GM23338 (cell line): ENCODE measurements at regions not wholly inside any gene's neighbourhood (a gene's known extent, or its start where the extent isn't known, plus 50 kb on each side); places are given as distances from the start of the nearest gene placed in this dataset.

Experiments used
- ATAC-seq: fragments of 200-7000 bp; cut with Tn5 transposase; 3 replicates; pipeline ENCODE4 v1.9.1; 2020
- DNase-seq: peaks from one replicate; pipeline ENCODE4 v3.0.0-alpha.2; 2015; ENCODE audit warnings: low spot score
- H2AFZ ChIP-seq: fragments of 200-600 bp; sonication (generic); 2 replicates; pipeline ENCODE4 v1.8.0; 2016; ENCODE audit warnings: antibody characterized with exemption, mild to moderate bottlenecking, moderate library complexity
- H3F3A ChIP-seq: fragments of 200-600 bp; sonication (generic); replicated peaks from 2 replicates; pipeline ENCODE4 v1.8.0; 2017; ENCODE audit warnings: antibody characterized with exemption, mixed run types, low read depth
- H3K27ac ChIP-seq: fragments of 200-600 bp; sonication (generic); 2 replicates; pipeline ENCODE4 v1.6.1; 2016; ENCODE audit warnings: low read depth
- H3K27me3 ChIP-seq: fragments of 200-600 bp; sonication (generic); 2 replicates; pipeline ENCODE4 v1.8.0; 2016; ENCODE audit warnings: mild to moderate bottlenecking, mixed run types, moderate library complexity; ENCODE audit not compliant: insufficient read depth
- H3K36me3 ChIP-seq: fragments of 200-600 bp; sonication (generic); 2 replicates; pipeline ENCODE4 v1.8.0; 2016; ENCODE audit warnings: mild to moderate bottlenecking; ENCODE audit not compliant: insufficient read depth
- H3K4me1 ChIP-seq: fragments of 200-600 bp; sonication (generic); 2 replicates; pipeline ENCODE4 v1.8.0; 2016; ENCODE audit warnings: mild to moderate bottlenecking, moderate library complexity; ENCODE audit not compliant: insufficient read depth
- H3K4me2 ChIP-seq: fragments of 200-600 bp; sonication (generic); 2 replicates; pipeline ENCODE4 v1.7.1; 2017; ENCODE audit warnings: mixed run types
- H3K4me3 ChIP-seq: fragments of 200-600 bp; sonication (generic); 2 replicates; pipeline ENCODE4 v1.6.1; 2016; ENCODE audit warnings: mixed run types
- H3K79me2 ChIP-seq: fragments of 200-600 bp; sonication (generic); replicated peaks from 2 replicates; pipeline ENCODE4 v1.8.0; 2017; ENCODE audit warnings: mild to moderate bottlenecking; ENCODE audit not compliant: insufficient read depth
- H3K9me2 ChIP-seq: fragments of 200-600 bp; sonication (generic); 2 replicates; pipeline ENCODE4 v1.8.0; 2017; ENCODE audit not compliant: insufficient read depth
- H4K20me1 ChIP-seq: fragments of 200-600 bp; sonication (generic); replicated peaks from 2 replicates; pipeline ENCODE4 v1.8.0; 2017; ENCODE audit warnings: mild to moderate bottlenecking; ENCODE audit not compliant: insufficient read depth
- H3K27ac Mint-ChIP-seq: 2 replicates; pipeline ENCODE4 v1.8.0; 2020; ENCODE audit warnings: inconsistent platforms, mild to moderate bottlenecking, moderate library complexity, mixed read lengths
- H3K27me3 Mint-ChIP-seq: 3 replicates; pipeline ENCODE4 v1.8.0; 2022; ENCODE audit warnings: low read depth, mild to moderate bottlenecking, moderate library complexity, mixed read lengths, inconsistent platforms; ENCODE audit not compliant: insufficient read depth, poor library complexity
- H3K36me3 Mint-ChIP-seq: 3 replicates; pipeline ENCODE4 v1.8.0; 2021; ENCODE audit warnings: low read depth, mild to moderate bottlenecking, inconsistent platforms, moderate library complexity, mixed read lengths
- H3K4me1 Mint-ChIP-seq: 3 replicates; pipeline ENCODE4 v1.8.0; 2020; ENCODE audit warnings: mild to moderate bottlenecking, inconsistent platforms, mixed read lengths
- H3K4me3 Mint-ChIP-seq: 3 replicates; pipeline ENCODE4 v1.8.0; 2021; ENCODE audit warnings: moderate library complexity, mild to moderate bottlenecking, inconsistent platforms, mixed read lengths
- H3K9me3 Mint-ChIP-seq: 3 replicates; pipeline ENCODE4 v1.8.0; 2020; ENCODE audit warnings: moderate library complexity, mild to moderate bottlenecking, inconsistent platforms, mixed read lengths
- CREB1 ChIP-seq: fragments of 250-450 bp; sonication (Bioruptor Pico); IDR thresholded peaks from 2 replicates; pipeline ENCODE4 v1.5.0; 2020; ENCODE audit warnings: low read depth, mild to moderate bottlenecking, moderate library complexity
- EZH2 ChIP-seq: fragments of 200-600 bp; sonication (generic); IDR thresholded peaks from one replicate; pipeline ENCODE4 v1.8.0; 2017; ENCODE audit warnings: antibody characterized with exemption, mild to moderate bottlenecking, low read depth; ENCODE audit not compliant: unreplicated experiment
- EZH2phosphoT487 ChIP-seq: fragments of 200-600 bp; sonication (generic); IDR thresholded peaks from one replicate; pipeline ENCODE4 v1.8.1; 2018; ENCODE audit warnings: antibody characterized with exemption; ENCODE audit not compliant: unreplicated experiment
- JUNB ChIP-seq: IDR thresholded peaks from one replicate; pipeline ENCODE4 v1.6.1; 2016; ENCODE audit warnings: antibody characterized with exemption; ENCODE audit not compliant: unreplicated experiment
- NANOG ChIP-seq: IDR thresholded peaks from 2 replicates; pipeline ENCODE4 v1.6.1; 2016; ENCODE audit warnings: antibody characterized with exemption, borderline replicate concordance
- POLR2AphosphoS5 ChIP-seq: IDR thresholded peaks from 2 replicates; pipeline ENCODE4 v1.6.1; 2016; ENCODE audit warnings: antibody characterized with exemption, low read depth
- STAT1 ChIP-seq: IDR thresholded peaks from one replicate; pipeline ENCODE4 v1.6.1; 2016; ENCODE audit warnings: antibody characterized with exemption; ENCODE audit not compliant: unreplicated experiment
- ZNF114 ChIP-seq: fragments of 250-450 bp; sonication (Bioruptor Pico); IDR thresholded peaks from 2 replicates; pipeline ENCODE4 v1.5.0; 2020; ENCODE audit warnings: mild to moderate bottlenecking, moderate library complexity
- ZNF331 ChIP-seq: fragments of 250-450 bp; sonication (Bioruptor Pico); IDR thresholded peaks from 2 replicates; pipeline ENCODE4 v1.5.0; 2020; ENCODE audit warnings: low read depth, mild to moderate bottlenecking, moderate library complexity
- TF ChIP-seq, protein P1 (sequence below), 2 experiments: fragments of 200-600 bp in 1 of 2; sonication (generic) in 1 of 2; conservative IDR thresholded peaks; 2 replicates each; pipeline versions ENCODE4 v1.5.1 to v1.6.1; 2016 to 2017; ENCODE audit warnings: antibody characterized with exemption in 2 of 2, low read depth in 2 of 2, mild to moderate bottlenecking in 2 of 2, moderate library complexity in 1 of 2
- TF ChIP-seq, protein P2 (sequence below): IDR thresholded peaks from one replicate; pipeline ENCODE4 v1.6.1; 2018; ENCODE audit warnings: antibody characterized with exemption; ENCODE audit not compliant: unreplicated experiment

DNA sequence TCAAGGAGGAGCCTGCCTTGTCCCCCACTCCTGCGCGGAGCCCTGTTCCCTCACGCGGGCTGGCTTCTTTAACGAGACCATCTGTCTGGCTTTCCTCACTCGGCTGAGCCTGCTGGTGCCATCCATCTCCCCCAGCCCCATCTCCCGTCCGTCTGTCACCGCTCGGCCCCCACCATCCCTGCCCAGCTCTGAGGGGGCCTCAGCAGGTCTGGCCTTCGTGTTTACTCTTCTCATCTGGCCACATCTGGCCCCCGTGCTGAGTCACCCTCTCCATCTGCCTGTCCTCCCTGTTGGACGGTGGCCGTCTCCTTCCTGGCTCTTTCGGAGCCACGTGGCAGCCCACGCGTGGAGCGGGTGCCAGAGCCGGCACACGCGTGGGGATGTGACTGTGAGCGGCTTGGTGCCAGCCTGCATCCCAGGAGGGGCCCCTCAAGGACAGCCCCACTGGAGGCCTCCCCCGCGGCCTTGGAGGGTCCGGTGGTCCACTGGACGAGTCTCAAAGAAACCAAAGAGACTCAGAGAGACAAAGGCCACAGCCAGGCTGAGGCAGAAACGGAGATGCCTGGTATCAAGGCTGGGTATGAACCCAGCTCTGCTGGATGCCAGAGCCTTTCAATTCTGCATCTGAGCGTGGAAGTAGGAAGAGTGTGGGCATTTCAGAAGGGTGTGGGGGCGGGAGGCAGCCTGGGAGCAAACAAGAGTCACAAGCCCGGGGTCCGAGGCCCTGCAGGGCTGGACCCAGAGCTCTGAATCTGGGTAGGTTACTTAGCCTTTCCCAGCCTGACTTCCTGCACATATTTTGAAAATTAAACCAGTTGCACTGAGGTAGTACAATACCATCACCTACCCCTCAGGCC, 76.7 kb upstream of the UNC5A start (continued):
- TF ChIP-seq, protein P1, sequence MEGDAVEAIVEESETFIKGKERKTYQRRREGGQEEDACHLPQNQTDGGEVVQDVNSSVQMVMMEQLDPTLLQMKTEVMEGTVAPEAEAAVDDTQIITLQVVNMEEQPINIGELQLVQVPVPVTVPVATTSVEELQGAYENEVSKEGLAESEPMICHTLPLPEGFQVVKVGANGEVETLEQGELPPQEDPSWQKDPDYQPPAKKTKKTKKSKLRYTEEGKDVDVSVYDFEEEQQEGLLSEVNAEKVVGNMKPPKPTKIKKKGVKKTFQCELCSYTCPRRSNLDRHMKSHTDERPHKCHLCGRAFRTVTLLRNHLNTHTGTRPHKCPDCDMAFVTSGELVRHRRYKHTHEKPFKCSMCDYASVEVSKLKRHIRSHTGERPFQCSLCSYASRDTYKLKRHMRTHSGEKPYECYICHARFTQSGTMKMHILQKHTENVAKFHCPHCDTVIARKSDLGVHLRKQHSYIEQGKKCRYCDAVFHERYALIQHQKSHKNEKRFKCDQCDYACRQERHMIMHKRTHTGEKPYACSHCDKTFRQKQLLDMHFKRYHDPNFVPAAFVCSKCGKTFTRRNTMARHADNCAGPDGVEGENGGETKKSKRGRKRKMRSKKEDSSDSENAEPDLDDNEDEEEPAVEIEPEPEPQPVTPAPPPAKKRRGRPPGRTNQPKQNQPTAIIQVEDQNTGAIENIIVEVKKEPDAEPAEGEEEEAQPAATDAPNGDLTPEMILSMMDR (conservative IDR thresholded peaks at IDR 0.05; ENCODE audit: low read depth in 2 of 2), result no peak

DNA sequence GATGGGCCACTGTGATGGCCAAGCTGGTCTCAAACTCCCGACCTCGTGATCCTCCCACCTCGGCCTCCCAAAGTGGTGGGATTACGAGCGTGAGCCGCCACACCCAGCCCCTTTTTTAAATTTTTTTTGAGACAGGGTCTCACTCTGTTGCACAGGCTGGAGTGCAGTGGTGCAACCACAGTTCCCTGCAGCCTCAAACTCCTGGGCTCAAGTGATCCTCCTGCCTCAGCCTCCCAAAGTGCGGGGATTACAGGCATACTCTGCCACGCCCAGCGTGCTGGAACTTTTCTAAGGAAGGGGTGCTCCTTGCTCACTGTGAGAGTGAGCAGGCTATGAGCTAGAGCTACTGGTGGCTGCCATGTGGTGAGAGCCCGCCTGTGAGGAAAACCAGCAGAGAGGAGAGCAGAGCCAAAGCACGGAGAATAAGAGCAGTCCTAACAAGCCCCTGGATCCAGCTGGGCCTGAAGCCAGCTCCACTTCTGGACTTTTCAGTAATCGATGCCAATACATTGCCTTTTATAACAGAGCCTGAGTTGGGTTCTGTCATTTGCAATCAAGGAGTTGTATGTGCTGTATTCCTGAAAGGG, 75.5 kb upstream of the UNC5A start:
- Histone ChIP-seq H3K79me2 (no peaks in the 10 kb centered on the region), H3F3A (no peaks in the 10 kb centered on the region), H3K4me3 (no peak overlapping the region), H3K27ac (no peak overlapping the region), H3K36me3 (no peaks in the 10 kb centered on the region; the same call in 1 of the 2 replicates), H2AFZ (no peak overlapping the region), H4K20me1 (no peaks in the 10 kb centered on the region), H3K4me2 (no peak overlapping the region), H3K4me1 (peaks cover 13% of the 10 kb centered on the region), H3K9me2 (no peaks in the 10 kb centered on the region), H3K27me3 (peaks cover 7% of the 10 kb centered on the region; the same call in 1 of the 2 replicates)
- Mint-ChIP-seq H3K27me3 (peaks cover 30% of the 10 kb centered on the region), H3K27ac (no peak overlapping the region), H3K9me3 (no peaks in the 10 kb centered on the region; the same call in 2 of the 3 replicates), H3K36me3 (no peaks in the 10 kb centered on the region), H3K4me1 (peaks cover 36% of the 10 kb centered on the region), H3K4me3 (no peak overlapping the region)
- DNase-seq (no peak), ATAC-seq (no peak)
- TF ChIP-seq, protein P1 (conservative IDR thresholded peaks at IDR 0.05; ENCODE audit: low read depth in 2 of 2), result no peak
- no peak for TF ChIP-seq EZH2
- no peak for TF ChIP-seq JUNB
- no peak for TF ChIP-seq STAT1
- TF ChIP-seq, protein P2, sequence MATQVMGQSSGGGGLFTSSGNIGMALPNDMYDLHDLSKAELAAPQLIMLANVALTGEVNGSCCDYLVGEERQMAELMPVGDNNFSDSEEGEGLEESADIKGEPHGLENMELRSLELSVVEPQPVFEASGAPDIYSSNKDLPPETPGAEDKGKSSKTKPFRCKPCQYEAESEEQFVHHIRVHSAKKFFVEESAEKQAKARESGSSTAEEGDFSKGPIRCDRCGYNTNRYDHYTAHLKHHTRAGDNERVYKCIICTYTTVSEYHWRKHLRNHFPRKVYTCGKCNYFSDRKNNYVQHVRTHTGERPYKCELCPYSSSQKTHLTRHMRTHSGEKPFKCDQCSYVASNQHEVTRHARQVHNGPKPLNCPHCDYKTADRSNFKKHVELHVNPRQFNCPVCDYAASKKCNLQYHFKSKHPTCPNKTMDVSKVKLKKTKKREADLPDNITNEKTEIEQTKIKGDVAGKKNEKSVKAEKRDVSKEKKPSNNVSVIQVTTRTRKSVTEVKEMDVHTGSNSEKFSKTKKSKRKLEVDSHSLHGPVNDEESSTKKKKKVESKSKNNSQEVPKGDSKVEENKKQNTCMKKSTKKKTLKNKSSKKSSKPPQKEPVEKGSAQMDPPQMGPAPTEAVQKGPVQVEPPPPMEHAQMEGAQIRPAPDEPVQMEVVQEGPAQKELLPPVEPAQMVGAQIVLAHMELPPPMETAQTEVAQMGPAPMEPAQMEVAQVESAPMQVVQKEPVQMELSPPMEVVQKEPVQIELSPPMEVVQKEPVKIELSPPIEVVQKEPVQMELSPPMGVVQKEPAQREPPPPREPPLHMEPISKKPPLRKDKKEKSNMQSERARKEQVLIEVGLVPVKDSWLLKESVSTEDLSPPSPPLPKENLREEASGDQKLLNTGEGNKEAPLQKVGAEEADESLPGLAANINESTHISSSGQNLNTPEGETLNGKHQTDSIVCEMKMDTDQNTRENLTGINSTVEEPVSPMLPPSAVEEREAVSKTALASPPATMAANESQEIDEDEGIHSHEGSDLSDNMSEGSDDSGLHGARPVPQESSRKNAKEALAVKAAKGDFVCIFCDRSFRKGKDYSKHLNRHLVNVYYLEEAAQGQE, result no peak
- no peak for TF ChIP-seq CREB1 (CRISPR knock-in tag)
- TF ChIP-seq NANOG, result no peak
- no peak for TF ChIP-seq POLR2AphosphoS5
- TF ChIP-seq ZNF331 (CRISPR knock-in tag), result no peak
- no peak for TF ChIP-seq ZNF114 (CRISPR knock-in tag)
- TF ChIP-seq EZH2phosphoT487, result no peak
